NCI-H2196 treated with DMSO at 0.1 percent for 48 hours (cell line): ENCODE measurements at regions not wholly inside any gene's neighbourhood (a gene's known extent, or its start where the extent isn't known, plus 50 kb on each side); places are given as distances from the start of the nearest gene placed in this dataset.

Source experiments
- DNase-seq: peaks from one replicate; lab custom pipeline; 2025; ENCODE audit not compliant: unreplicated experiment; lab: John Stamatoyannopoulos, UW

DNA sequence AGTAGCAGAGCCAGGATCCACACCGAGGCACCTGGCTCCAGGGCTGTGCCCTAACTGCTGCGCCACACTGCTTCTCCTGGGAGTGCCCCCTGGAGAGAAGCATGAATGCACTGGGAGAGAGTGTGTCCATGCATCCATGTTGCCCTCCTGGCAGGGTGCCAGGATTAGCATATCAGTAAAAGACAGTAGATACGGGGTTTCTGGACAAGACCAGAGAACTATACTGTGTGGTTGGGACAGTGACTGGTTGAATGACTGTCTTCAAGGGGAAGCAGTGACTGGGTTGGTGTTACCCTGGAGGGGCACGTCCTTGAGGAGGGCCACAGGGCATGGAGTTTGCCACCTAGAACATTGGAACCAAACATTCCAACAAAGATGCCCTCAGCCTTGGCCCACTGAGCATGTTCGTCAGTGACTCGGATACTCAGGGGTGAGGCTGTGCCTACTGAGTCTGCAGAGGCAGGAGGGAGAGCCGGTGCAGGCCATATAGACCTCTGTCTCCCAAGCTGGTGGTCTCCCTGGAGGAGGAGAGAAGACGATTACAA, 288.8 kb downstream of the CDC5L start:
- DNase-seq: no peak

DNA sequence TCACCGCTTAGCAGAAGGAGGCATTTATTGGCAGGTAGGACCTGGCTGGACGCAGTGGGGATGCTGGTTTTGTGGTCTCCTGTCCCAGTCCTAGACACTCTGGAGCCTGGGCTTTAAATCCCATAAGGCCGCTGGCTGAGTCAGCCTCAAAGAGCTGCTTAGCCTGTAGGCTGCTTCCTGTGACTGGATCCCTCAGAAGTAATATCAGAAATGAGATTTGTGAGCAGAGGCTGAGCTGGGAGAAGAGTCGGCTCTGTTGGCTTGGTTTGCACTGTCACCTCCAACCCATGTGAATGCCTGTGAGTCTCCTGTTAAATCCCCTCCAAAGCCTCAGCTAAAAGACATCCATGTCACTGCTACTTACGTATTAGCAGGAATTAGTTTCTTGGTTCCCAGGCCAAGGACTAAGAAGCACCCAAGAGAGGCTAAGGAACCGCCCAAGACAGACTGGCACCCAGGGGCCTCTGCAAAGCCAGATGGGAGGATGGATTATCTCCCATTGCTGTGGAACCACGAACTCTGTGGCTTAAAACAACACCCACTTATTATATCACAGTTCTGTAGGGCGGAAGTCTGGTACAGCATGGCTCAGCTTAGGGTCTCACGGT, 289.4 kb downstream of the CDC5L start:
- no peak for DNase-seq

DNA sequence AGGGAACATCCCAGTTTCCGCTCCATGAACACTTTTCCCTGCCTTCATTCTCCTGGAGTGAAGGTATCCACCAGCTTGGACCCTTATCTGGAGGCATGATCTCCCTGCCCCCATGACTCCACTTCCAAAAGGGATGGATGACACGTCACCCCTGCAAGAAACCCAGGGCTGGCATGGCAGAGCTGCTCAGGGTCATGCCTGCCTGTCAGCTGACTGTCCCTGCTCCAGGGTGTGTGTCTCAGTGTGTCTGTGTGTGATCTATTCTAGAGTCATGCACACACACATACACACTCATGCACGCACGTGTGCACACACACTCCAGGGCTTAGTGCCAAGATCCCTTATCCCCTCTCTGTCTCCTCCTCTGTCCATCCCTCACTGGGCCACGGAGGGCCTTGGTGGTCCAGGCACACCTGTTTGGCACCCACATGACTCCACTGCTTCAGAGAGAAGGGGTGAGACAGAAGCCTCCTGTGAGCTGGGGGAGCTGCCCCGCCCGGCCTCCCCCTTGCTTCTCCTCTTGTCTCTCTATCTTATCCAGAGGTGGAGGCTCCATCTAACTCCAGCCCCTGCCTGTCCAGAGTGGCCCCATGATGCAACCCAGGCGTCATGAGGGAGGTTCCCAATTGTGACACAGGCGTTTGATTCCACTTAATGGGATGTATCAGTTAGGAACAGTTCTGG, 290.9 kb downstream of the CDC5L start:
- DNase-seq: no peak

DNA sequence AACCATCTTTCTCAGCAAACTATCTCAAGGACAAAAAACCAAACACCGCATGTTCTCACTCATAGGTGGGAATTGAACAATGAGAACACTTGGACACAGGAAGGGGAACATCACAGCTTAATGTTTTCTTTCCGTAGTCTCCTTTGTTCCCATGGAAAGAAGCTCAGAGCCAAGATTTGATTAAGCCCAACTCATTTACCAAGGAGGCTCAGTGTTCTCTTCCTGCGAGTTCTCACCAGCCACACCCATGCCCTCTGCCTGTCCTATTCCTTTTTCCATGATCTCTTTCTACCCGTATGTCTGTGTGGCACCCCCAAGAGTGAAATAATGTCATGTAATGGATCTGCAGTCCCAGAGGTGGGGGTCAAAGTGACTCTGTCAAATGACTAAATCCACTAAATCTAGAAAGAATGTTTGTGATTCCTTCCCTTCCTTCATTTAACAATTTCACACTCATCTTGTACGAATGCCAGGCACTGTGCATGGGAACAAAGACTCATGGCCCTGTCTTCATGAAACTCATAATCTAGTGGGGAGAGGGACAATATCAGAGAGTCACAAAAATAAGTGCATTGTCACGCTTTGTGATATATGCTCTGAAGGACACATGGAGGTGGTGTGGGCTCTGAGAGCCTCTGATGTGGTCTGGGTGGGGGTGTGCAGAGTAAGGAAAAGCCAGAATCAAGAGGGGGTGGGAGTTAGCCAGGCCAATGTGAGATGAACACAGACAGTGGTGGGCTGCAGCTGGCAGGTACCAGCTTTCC, 292.1 kb downstream of the CDC5L start:
- no peak for DNase-seq

DNA sequence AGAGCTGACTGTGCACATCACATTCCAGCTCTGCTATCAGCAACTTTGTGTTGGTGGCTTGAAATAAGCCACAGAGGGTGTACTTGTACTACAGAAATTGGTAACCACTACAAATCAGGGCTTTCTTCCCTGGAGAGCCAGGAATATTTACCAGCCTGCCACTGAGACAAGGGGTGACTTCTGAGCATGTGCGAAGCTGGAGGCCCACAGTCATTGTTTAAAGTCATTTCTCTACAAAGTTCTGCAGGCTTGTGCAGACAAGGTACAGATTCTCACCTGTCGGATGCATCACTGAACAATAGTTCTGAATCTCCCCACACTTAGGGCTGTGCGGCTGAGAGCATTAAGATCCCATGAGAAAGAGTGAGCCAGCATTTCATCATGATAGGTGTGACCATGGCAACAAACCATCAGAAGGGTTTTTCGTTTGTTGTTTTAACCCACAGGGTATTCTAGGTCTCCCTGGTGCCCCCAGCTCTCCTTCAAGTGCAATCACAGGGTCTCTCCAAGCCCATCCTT, 292.8 kb downstream of the CDC5L start:
- no peak for DNase-seq

DNA sequence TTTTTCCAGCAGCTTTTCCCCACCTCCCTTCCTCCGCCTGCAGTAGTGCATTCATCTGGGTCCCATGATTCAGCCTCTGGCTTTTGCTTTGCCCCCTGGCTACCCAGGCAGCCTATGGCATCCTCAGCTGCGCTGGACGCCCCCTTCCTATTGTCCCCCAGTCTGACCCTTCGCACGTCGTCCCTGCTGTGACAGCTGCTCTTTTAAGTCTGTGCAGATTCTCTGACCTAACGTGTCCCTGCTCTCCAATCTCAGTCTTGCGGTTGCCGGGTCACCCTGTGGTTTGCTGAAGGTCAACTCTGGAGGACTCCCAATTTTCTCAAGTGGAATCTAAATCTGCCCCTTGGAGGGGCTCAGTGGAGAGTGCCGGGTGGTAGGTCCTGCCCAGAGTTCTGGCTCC, 294.3 kb downstream of the CDC5L start:
- DNase-seq: no peak

DNA sequence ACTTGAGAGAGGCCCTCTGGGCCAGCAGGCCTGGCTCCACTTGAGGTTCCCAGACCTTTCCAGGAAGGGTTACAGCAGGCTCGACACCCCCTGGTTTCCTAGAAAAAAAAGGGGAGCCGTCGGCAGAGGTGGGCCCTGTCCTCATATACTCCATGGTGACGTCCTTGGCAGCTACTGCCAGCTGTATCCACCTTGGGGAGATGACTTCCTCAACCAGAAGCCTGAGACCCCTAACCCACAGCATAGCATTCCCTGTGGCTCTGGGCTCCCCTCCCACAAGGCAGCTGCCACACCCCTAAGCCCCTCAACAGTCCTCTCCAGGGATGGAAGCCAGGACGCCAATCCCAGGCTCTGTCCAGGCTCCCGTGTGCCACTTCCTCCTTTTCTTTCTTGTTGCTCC, 294.8 kb downstream of the CDC5L start:
- DNase-seq: no peak

DNA sequence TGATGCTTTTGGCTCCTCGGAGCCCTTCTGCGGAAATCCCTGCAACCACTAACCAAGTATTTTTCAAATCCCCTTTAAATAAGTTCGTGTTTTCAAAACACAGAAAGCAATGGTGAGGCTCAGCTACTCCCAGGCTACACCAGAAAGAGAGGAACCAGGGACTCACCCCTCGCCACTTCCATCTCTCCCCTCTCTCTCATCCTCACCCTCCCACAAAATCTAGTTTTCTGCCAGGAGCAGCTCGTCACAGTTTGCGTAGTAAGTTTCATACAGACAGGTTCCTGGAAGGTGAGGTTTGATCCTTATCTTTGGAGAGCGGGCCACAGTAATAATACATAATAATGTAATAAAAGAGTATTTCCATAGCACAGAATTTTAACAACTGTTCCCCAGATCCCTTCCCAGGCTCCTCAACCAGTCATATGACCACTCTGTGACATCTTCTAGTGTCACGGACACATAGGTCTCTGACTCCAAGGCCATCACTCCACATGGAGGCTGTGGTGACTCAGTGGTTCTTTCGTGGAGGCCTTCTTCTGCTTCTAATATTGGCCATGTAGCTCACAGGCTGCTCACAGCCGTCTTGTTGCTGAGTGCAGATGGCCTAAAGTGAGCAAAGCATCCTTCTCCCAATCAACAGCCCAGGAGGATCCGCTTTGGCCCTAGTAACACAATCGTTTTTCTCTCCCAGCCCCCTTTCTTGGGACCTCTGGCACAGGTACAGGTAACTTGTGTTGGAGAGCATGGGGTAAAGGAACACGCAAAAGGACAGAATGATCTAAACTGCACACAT, 295.7 kb downstream of the CDC5L start:
- DNase-seq: no peak

DNA sequence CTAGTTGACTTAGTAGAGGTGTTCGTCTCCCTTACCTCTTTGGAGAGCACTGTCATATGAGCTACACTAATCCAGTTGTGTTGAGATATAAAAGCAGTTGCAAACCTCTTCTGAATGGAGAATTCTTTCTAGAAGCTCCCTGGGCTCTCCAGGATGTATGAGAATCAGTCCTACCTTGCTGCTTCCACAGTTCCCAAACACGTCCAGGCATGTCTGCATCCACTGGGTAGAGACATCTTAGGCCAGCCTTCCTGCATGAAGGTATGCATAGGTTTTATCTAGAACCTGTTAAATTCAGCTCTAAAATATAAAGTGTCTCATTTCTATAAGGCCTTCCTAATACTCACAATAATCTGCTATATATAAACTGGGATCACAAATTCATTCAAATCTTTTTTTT, 297.7 kb downstream of the CDC5L start:
- DNase-seq: no peak

DNA sequence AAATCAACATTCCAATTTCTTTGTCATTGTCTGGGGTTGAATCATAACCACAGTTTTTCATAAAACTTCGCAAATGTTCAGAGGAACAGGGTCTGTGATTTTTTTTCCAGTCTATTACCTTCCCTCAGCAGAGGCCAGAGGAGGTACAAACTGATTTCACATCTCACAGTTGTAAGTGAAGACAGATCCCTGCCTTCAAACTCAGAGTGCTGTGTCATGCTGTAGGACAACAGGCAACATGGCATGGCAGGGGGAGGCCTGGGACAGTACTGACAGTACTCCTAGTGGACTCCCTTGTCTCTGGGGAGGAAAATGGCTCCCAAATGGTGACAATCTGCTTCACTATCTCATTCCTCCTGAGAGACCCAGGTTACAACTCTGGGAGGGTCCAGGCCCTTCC, 308.6 kb downstream of the CDC5L start:
- no peak for DNase-seq

DNA sequence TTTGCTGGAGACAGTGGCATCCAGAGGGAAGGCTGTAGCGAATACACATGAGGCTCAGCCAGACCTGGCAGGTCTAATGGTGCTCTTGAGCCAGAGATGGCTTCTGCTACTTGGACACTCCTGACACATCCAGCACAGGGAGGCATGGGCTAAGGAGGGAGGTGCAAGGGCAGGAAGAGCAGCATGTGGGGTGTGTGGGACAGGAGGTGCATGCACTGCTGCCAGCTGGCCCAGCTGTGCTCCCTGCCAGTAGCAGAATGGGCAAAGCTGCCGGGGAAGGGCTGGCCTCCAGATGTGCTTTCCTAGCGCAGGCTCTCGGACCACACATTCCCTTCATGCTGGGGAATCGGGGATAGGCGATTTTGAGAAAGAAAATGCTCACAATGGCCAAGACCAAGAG, 309.2 kb downstream of the CDC5L start:
- no peak for DNase-seq

DNA sequence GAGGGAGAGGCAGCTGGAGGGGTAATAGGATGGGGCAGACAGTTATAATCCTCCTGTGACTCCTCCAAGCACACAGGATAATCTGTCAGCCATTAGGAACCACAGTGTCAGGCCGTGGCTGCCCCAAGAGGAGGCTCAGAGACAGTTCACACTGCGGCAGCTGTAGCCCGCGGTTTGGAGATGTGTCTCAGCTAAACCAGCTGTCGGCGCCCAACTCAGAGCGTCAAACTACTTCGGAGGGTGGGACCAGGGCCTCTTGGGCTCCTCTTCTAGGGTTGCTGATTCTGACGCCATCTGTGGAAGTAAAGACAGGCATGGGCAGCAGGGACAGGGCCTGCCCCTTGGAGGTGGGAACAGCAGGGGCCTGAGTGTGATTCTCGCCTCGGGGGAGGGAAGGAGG, 309.8 kb downstream of the CDC5L start:
- no peak for DNase-seq

DNA sequence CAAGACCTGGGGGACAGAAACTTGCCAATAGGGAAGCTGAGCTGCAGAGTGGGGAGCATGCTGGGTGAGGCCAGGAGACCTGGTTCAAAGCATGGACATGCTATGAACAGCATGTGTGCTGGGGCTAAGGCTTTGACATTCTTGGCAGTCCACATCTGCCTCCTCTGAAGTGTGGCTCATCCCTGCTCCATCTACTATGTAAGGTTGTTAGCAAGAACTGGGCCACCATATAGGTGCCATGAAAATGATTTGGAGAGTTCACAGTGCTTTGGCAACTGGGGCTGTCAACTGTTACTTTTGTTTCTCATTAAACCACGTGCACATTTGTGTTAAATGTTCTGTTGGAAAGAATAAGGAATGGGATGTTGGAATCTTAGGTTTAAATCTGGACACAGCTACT, 311.1 kb downstream of the CDC5L start:
- DNase-seq: no peak

DNA sequence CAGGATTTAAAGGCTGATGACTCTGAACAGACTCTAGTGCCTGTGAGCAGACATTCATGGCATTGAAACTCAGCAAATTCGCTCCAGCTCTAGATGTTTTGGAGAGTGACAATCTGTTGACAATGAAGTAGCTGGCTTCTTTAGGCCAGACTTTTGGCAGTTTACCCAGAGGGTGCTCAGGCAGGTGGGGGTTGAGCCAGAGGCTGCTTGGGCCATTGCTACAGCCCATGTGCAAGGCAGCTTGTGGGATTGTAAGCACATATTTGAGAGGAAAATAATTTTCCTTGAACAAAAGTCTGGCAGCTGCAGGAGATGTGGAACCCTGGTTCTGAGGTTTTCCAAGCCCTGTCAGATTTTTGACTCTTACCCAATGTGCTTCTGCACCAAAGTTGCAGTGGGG, 311.6 kb downstream of the CDC5L start:
- no peak for DNase-seq

DNA sequence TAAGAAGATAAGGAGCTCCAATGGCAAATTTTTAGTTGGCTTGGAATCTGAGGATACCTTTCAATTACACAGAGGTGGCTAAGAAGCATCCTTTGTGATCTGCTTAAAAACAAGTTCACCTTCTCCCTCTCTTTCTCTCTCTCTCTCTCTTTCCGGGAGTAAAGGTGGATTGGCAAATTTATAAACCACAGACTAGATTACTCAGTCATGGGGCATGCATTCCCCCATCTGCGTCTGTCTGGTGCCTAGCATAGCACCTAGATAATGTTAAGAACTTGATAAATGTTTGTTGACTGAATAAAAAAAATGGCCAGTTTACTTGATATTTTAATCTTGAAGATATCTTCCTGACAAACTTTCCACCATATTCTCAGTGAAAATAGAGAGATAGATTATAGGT, 312.3 kb downstream of the CDC5L start:
- DNase-seq: no peak

DNA sequence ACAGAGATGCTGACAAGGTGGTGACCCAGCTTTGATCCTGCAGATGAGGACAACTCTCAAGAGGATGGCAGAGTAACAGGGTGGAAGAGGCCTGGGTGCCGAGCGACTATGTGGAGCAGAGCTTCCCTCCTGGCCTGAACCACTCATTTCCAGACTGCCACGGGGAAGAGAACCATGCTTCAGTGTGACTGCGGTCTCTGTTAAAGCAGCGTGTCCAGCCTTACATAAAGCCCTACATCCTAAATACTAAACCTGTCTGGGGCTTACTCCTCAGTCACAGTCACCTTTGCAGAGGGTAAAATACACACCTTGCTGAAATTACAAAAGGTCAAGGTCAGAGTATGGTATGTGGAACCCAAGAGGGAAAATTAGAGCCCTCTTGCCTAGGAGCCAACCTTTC, 312.9 kb downstream of the CDC5L start:
- DNase-seq: no peak

DNA sequence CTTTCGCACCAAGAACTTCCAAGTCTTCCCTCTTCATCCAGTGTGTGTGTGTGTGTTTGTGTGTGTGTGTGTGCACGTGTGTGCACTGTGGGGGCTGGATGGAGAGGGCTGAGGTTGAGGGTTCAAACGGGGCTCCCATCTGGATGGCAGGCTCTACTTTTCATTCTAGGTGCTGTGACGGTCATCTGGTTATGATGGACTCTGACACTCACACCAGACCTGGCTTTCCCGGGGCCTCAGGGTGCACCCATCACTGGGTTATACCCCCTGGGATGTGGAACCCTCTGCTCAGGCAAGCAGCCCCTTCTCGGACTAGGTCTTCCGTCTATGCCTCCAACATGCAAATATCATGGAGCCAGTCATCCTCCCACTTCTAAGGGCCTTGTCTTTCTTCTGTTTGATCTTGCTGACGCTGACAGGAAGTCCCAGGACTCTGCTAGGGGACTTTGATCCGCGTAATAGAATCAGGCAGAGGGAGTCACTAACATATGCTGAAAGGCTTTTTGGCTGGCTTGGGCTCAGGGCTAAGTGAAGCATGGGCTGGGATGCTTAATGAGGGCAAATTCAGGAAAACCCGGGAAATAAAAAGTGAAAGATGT, 313.6 kb downstream of the CDC5L start:
- no peak for DNase-seq

DNA sequence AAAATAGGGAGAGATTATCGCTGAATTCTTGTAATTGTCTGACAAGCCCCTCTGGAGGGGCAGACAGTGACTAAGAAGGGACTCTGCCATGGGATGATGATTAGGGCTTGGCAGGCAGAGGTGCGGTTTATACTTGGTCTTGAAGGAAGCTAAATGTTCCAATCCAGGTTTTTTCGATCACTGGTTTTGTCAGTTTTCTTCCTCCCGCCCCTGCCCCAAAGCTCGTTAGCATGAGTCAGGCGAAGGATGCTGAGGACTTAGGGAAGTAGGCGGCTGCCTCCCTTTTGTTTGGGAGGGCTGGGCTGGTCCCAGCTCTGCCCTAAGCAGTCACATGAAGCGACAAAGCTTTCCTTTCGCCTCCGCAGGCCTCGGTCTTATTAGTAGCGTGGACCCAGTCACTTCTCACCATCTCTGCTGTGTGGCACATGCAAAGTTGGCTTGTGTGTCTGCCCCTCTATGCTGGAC, 314.2 kb downstream of the CDC5L start:
- no peak for DNase-seq

DNA sequence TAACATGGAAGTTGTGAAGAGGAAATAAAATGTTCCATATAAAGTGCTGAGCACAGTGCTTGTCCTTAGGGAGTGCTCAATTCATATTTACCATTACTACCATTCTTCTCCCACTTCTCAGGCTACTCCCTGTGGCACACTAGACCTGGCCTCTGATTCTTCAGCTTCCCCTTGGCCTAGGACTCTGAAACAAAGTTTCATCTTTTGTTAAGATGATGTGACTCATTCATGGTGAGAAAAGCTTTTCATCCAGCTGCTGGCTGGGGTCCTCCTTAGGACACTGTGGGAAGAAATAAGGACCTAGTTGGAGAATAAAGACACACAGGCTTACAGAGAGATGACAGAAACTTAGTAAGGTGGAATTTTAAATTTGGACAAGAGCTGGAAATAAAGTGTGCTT, 314.8 kb downstream of the CDC5L start:
- no peak for DNase-seq

DNA sequence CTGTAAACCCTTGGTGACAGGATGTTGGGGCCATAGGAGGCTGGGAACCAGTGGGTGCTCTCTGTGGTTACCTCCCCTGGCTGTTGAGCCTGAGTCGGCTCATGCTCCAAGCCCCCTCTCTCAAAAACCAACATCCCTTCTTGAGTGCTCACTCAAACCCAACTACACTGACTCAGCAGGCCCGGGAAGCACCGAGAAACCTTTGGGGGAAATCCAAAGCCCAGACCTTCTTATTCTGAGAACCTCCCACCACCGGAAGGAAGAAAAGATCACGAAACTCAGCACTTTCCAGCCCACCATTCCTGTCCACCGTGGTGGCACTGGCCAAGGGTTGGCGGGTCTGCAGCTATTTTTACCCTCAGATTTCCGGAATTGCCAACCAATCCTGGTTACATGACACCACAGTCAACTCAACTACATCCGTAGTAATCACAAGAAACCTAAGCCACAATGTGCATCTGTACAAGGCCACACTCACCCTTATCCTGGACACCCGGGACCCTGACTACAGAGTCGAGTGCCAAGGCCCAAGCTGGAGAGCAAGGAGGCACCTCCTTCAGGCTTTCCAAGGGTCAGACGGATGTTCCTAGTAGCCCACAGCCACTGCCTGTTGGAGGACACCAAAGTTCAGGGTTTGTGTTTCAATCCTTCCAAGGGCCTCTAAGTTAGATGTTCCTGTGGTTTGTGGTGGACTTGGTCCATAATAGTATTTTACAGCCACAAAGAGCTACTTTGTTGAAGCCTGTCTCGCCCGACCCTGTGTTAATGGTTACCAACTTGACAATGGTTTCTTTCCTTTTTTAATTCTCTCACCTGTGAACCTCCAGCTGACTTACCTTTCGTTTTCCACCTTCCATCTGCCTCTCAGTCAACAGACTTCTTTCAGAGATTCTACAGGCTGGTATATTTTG, 317.0 kb downstream of the CDC5L start:
- no peak for DNase-seq
